HG02943 (cell line): ENCODE measurements at regions not wholly inside any gene's neighbourhood (a gene's known extent, or its start where the extent isn't known, plus 50 kb on each side); places are given as distances from the start of the nearest gene placed in this dataset.

Experiments
- ATAC-seq: cut with Tn5 transposase; IDR thresholded peaks from one replicate; pipeline ENCODE4 v1.9.1; 2021; ENCODE audit warnings: mild to moderate bottlenecking, low read depth, moderate library complexity; ENCODE audit not compliant: unreplicated experiment

DNA sequence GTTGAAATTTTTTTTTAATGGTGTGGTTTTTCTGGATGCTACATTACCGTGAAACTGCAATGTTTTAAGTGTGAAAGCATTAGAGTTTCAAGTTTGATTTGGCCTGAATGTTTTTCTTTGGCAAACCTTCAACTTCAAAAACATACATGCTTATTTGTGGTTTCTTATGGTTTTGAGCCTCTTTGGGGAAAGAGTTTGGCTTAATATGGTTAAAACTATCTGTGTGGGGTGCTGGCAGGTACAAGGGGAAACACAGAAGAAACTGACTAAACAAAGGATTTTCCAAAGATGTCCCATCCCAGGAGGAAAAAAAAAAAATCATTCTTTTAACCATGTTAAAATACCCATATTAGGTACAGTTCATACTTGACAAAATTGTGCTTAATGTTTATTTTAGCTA is 121.1 kb downstream of the HGF start:
- ATAC-seq = no peak

DNA sequence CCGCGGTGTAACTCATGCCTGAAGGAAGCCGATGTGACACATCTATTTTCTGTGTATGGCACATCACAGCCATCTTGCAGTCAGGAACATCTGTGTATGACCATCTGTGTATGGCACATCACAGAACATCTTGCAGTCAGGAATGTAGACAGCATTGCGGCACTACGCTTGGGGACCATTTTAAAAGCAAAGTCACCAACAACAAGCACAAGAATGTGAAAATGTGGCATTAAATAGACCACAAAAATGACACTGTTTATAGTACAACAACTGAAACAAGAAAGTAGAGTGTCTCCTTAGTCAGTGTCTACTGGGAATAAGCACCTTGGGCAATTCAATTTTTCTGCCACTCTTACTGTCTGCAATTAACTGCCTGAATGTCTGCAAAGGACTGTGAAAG is 124.4 kb downstream of the HGF start:
- ATAC-seq = no peak

GRCh38 chr7:81641873-81642272 is 128.0 kb downstream of the HGF start:
- ATAC-seq = no peak

- no peak for ATAC-seq
Observed at GRCh38 chr7:81638198-81638597, 131.6 kb downstream of the HGF start.

- ATAC-seq = no peak
Observed at GRCh38 chr7:81637534-81637933, 132.3 kb downstream of the HGF start.

DNA sequence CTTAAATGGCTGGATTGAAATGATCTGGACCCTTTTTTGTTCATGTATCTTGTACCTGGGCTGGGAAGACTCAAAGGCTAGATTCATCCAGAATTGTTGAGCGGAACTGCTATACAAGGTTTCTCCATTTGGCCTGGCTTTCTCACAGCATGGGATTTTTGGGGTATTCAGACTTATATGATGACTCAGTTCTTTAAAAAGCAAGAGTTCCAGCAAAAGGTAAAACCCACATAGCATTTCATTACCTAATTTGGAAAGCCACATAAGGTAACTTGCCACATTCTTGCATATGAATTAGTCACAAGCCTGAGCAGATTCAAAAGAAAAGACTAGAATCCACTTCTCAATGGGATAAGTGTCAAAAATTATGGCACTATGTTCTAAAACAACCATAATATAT is 137.4 kb downstream of the HGF start:
- no peak for ATAC-seq

- no peak for ATAC-seq
Observed at GRCh38 chr7:81630600-81630999, 139.2 kb downstream of the HGF start.

GRCh38 chr7:81629702-81630101 is 140.1 kb downstream of the HGF start:
- ATAC-seq = no peak

DNA sequence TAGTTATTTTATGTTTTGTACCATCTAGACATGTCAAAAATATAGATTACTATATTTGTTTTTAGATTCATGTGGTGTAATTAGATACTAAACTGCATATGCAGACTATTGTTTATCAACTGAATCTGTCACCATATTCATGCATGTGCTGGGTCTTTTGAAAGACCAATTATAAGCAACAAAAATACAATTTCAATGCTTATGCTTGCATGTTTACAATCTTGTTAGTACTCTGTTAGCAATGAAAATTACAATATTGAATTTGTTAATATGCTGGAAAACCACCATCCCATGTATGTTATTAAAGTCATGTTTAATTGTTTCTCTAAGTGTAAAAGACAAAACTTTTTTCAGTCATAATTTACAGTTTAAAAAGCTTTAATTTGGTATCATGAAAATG is 140.9 kb downstream of the HGF start:
- ATAC-seq = no peak

- no peak for ATAC-seq
Observed at GRCh38 chr7:81627536-81628287, 142.1 kb downstream of the HGF start.

DNA sequence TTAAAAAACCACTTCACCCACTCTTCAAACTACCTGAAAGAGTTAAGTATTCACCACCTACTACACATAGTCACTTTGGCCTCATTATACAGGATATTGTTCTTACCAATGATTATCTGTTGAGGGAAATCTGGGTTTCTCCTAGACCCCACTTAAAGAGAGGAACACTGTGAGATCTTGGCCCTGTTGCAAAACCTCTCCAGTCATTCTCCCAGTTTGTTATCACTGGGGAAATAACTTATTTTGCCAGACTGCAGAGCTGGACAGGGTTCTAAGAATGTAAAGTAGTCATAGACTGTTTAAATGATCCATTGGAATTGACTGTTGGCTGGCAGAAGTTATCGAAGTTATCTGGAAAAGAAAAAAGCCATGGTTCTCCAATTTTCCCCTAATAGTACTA is 143.8 kb downstream of the HGF start:
- no peak for ATAC-seq

DNA sequence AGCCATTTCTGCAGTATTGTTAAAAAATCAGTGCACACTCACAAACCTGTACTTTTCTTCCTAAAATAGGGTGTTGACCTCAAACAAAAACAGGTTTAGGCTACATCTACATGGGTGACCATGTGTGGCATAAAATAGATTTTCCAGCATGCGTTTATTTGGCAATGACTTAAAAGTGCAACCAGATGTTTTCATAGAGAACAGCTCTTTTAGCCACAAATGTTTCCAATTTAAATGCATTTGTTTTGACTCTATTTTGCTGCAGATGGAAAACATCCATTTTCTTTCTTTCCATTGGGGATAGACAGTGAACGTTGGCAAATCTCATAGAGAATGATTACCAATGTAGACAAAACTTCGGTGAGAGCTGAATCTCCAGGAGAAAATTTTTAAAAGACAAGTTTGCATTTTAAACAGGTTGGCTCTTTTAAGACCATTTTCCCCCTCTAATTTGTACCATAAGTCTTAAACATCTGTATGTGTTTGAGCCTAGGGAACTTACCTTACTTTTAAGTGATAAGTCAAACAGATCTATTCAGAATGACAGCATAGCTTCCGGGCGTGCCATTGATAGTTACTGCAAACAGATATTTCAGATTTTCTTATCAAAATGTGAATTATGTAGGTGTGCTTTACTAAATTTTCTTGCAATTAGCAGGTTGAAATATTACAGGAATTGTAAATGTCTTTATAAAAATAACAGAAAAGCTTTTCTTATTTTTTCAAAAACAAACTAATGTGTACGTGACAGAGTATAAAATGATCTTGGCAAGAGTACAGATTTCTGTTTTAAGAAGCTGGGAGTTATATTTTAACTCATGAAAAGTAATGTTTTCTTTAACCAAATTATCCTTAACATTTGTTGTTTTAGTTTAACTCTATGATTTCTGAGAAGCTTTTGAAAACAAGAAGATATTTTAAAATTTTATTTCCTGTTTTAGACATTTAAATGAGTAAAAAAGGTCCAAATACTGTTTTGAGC is 144.9 kb downstream of the HGF start:
- no peak for ATAC-seq

DNA sequence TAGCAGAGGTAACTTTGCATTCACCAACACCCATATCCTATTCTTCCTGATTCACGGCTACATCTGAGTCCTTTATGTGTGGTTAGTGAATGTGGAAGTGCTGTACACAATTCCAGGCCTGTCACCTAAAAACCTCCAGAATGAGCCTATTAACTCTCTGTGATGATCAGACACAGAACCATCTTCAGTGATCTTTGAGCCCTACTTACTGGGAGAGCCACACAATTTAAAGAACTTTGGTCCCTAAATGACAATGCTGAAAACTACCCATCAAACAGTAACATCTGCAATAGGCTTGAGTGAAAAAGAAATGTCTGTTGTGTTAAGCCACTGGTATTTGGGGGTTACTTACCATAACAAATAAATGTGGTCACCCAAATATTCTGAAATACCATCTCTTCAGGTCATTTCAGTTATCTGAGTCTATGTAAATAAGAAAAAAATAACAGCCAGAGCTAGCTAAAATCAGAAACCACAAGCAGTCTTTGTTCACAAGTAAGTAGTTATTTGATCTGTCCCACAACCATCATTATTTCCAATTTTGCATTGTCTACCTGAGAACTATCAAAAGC is 145.7 kb downstream of the HGF start:
- ATAC-seq = no peak

DNA sequence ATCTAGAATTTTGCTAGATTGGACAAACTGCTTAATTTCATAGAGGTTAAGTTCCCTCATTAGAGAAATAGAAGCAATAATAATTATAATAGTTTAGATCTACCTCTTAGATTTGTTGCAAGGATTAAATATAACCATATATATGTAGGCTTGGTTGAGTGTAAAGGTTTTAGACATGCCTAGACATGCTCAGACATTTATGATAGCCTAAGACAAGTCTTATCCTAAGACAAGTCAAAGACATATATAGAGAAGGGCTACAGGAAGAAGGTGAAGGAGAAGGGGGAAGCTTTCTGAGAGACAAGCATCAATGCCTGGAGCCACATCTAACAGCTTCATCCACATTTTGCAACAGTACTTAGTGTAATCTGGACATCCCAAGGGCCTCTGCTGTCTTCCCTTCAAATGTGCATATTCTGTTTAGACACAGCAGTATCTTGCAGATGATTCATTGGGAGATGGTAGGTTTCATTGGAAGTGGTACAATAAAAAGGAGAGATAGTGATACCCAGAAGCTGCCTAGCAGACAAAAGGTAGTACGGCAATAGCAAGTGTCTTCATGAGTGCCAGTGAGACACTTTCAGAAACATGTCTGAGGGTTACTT is 146.5 kb downstream of the HGF start:
- ATAC-seq = no peak

DNA sequence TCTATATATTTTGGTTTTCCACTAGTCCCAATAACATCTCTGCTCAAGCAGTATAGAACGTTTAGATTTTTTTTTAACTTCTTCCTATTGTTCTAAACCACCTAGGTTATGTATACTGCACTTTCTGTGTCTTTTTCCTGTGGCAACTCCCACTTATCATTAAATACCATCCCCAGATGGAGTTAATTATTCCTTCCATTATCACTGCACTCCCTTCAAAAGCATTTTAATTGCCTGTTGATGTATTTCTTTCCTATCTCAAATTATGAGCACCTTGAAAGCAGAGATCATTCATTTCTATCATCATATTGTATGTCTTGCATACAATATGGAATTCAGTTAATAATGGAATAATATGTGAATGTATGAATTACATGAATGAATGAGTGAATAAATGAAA is 148.0 kb downstream of the HGF start:
- ATAC-seq = no peak

DNA sequence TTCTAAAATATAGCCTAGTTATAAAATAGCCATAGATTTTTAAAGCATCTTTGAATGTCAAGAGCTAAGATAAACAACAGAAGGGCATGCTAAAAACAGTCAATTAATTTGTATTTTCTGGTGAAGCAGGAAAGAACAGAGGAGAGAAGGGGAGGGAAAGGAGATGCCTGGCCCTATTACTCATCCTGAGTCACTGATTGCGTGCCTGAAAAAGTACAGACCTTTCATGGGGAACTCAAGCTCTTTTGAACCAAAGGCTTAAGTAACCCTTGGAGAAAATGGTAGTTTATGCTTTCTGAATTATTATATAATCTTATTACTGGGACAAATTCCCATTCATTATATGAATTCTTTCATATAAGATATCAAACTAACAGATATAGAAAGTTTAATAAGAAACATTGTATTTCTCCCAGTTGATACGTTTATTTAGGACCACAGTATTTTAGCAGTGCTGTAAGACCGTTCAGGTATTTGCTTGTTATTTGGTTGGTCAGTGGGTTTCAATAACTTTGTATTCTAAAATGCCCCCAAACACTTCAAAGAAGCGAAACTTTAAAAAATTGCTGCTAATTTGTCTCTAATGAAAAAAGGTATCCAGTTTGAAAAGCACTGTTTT is 151.3 kb downstream of the HGF start:
- no peak for ATAC-seq

- no peak for ATAC-seq
Observed at GRCh38 chr7:81616951-81617350, 152.9 kb downstream of the HGF start.

GRCh38 chr7:81611805-81612204 is 158.0 kb downstream of the HGF start:
- ATAC-seq = no peak

DNA sequence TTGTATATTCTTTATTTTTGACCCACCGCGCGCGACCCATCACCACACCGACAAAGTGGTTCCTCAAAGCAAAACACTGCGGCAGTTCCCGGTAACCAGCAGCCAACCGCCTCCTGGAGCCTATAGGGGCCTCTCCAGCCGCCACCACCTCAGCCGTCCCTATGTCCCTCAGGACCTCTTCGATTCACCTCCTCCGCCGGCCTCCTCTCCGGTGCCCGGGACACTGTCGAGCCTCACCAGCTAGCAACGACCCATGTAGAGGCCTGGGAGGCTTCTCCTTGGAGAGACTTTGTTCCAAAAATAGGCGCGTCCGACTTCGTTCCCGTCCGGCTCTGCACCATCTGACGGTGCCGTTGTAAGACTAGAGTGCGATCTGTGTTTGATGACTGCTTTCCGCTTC is 158.8 kb downstream of the HGF start:
- ATAC-seq = no peak

GRCh38 chr7:81608748-81609382 is 161.0 kb downstream of the HGF start:
- ATAC-seq = no peak
